ENCODE measurements at regions not wholly inside any gene's neighbourhood (a gene's known extent, or its start where the extent isn't known, plus 50 kb on each side); places are given as distances from the start of the nearest gene placed in this dataset.

- intact Hi-C loops (cut with micrococcal nuclease): no loop called here
- Mint-ChIP-seq H3K9me3 (peaks cover 2% of the 10 kb centered on the region), H3K27me3 (no peaks in the 10 kb centered on the region), H3K27ac (no peak overlapping the region), H3K4me1 (no peaks in the 10 kb centered on the region), H3K4me3 (no peak overlapping the region), H3K36me3 (ENCODE audit: low read depth) (no peaks in the 10 kb centered on the region)
- POLR2A ChIA-PET: no interaction called here
- no peak for TF ChIP-seq CTCF (IDR thresholded peaks at IDR 0.05)
- ATAC-seq (ENCODE audit: low read depth) (no peak), DNase-seq (no peak)
- CTCF ChIA-PET: no interaction called here
Observed at GRCh38 chr4:138317175-138317748, 75.1 kb upstream of the SLC7A11 start.

- Mint-ChIP-seq H3K27ac (no peak overlapping the region), H3K4me3 (no peak overlapping the region), H3K27me3 (no peaks in the 10 kb centered on the region), H3K9me3 (peaks cover 2% of the 10 kb centered on the region), H3K36me3 (ENCODE audit: low read depth) (no peaks in the 10 kb centered on the region), H3K4me1 (no peaks in the 10 kb centered on the region)
- TF ChIP-seq CTCF (IDR thresholded peaks at IDR 0.05): no peak
- POLR2A ChIA-PET: no interaction called here
- DNase-seq (no peak), ATAC-seq (ENCODE audit: low read depth) (no peak)
- CTCF ChIA-PET: no interaction called here
- intact Hi-C loops (cut with micrococcal nuclease): no loop called here
Observed at GRCh38 chr4:138312536-138312911, 70.4 kb upstream of the SLC7A11 start.

- Mint-ChIP-seq H3K27ac (no peak overlapping the region), H3K9me3 (peaks cover 2% of the 10 kb centered on the region), H3K4me1 (no peaks in the 10 kb centered on the region), H3K4me3 (no peak overlapping the region), H3K27me3 (no peaks in the 10 kb centered on the region), H3K36me3 (ENCODE audit: low read depth) (no peaks in the 10 kb centered on the region)
- ChIA-PET POLR2A (no interaction called here), CTCF (no interaction called here)
- intact Hi-C loops (cut with micrococcal nuclease): no loop called here
- DNase-seq (no peak), ATAC-seq (ENCODE audit: low read depth) (no peak)
- no peak for TF ChIP-seq CTCF (IDR thresholded peaks at IDR 0.05)
Observed at GRCh38 chr4:138311771-138312535, 69.8 kb upstream of the SLC7A11 start.

DNA sequence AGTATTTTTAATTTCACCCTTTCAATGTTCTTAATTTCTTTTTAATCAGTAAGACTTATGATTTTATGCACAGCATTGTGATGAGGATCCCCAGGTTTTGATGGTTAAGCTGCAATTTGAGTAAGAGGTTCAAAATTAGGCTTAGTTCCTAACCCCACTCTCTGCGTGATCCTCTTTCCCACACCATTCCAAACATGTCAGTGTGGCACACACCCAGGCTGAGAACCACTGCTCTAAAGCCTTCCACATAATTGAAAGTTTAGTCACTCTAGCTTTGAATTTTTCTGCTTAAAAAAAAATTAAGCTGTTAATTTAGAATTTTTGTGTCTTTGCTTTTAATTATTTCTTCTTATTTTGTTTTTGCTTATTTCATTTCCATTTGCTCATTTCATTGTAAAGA is 68.8 kb upstream of the SLC7A11 start:
- TF ChIP-seq CTCF (IDR thresholded peaks at IDR 0.05): no peak
- no peaks in the 10 kb centered on the region for H3K27me3 Mint-ChIP-seq
- POLR2A ChIA-PET: no interaction called here
- ATAC-seq (ENCODE audit: low read depth) (no peak), DNase-seq (no peak)
- intact Hi-C loops (cut with micrococcal nuclease): no loop called here
- no peaks in the 10 kb centered on the region for H3K4me1 Mint-ChIP-seq
- CTCF ChIA-PET: no interaction called here
- H3K4me3 Mint-ChIP-seq: no peak overlapping the region
- no peak overlapping the region for H3K27ac Mint-ChIP-seq
- no peaks in the 10 kb centered on the region for H3K36me3 Mint-ChIP-seq (ENCODE audit: low read depth)
- H3K9me3 Mint-ChIP-seq: peaks cover 2% of the 10 kb centered on the region

GRCh38 chr4:138310498-138310897 is 68.3 kb upstream of the SLC7A11 start:
- TF ChIP-seq CTCF (IDR thresholded peaks at IDR 0.05): no peak
- H3K4me1 Mint-ChIP-seq: no peaks in the 10 kb centered on the region
- no peak overlapping the region for H3K27ac Mint-ChIP-seq
- ATAC-seq (ENCODE audit: low read depth): no peak
- no peaks in the 10 kb centered on the region for H3K36me3 Mint-ChIP-seq (ENCODE audit: low read depth)
- H3K4me3 Mint-ChIP-seq: no peak overlapping the region
- no peaks in the 10 kb centered on the region for H3K27me3 Mint-ChIP-seq
- no peak for DNase-seq
- intact Hi-C loops (cut with micrococcal nuclease): no loop called here
- CTCF ChIA-PET: no interaction called here
- POLR2A ChIA-PET: no interaction called here
- peaks cover 2% of the 10 kb centered on the region for H3K9me3 Mint-ChIP-seq

Data from activated B cell treated with CpG ODN at 0.5 μM for 24 hours (primary cell).